NOMO-1 (cell line): ENCODE measurements at regions not wholly inside any gene's neighbourhood (a gene's known extent, or its start where the extent isn't known, plus 50 kb on each side); places are given as distances from the start of the nearest gene placed in this dataset.

Source experiments
- DNase-seq, 2 experiments: peaks; one replicate each; lab custom pipeline; 2025; ENCODE audit not compliant: unreplicated experiment in 2 of 2; lab: John Stamatoyannopoulos, UW

DNA sequence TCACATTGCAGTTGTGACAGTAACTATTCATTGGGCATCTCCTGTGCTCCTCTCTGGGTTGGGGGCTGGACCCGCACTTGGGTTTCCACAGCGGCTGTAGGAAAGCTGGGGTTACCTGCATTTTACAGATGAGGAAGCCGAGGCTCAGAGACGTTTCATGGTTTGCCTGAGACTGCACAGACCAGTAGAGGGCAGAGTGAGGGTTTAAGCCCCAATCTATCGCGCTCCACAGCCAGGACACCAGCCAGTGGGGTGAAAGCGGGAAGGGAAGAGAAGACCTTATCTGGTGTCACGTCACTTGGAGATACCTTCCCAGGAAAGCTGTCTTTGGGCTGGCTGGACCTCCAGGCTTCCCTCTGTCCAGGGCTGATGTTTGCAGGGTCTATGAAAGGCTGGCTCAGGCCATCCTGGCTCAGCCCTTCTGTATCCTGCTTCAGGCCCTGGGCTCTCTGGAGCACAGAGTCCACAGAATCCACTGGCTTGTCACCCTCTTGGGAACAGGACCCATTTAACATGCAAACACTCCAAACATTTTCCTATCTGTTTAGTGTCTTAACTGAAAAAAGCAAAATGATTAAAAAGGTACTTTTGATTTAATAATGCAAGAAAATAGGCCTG, 167.7 kb downstream of the EMX2 start:
- no peak for DNase-seq

GRCh38 chr10:117716889-117717288, 174.3 kb downstream of the EMX2 start:
- no peak for DNase-seq

GRCh38 chr10:117718986-117719920, 176.7 kb downstream of the EMX2 start:
- DNase-seq: no peak

GRCh38 chr10:117720931-117721835, 178.6 kb downstream of the EMX2 start:
- no peak for DNase-seq

GRCh38 chr10:117721873-117722272, 179.3 kb downstream of the EMX2 start:
- no peak for DNase-seq

DNA sequence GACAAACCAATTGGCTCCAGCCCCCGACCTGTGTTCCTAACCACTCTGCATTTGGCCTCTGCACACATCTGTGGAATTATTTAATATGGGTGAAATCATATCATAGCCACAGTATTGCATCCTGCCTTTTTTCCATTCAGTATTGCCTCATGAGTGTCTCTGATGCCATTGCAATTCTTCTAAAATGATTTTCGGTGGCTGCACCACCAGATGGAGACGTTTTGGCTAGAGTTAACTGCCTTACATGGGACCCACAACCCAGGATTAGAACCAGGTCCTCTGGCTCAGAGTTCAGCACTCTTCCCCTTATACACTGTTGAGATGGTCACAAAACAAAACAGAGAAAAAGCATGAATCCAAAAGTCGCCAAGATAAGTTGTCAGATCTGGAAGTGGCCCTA, 180.8 kb downstream of the EMX2 start:
- DNase-seq: no peak

DNA sequence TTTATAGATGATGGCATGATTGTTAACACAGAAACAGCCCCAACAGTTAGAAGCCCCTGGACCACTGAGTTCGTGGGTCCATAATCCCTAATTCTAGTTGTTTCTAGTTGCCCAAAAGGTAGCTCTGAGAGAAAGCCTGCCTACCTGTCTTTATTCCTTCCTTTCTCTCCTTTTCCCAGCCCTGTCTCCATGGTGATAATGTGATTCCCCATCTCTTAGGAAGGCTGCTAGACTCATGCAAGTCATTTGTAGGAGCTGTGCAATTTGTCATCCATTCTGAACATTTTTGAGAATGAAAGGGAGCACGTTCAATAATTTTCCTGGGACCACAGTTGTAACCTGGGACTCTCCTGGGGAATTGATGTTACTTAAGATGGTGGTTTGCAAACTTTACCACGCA, 183.4 kb downstream of the EMX2 start:
- no peak for DNase-seq

GRCh38 chr10:117726596-117727295, 184.2 kb downstream of the EMX2 start:
- DNase-seq: no peak

- no peak for DNase-seq
These were observed 184.9 kb downstream of the EMX2 start for GRCh38 chr10:117727421-117727820.

DNA sequence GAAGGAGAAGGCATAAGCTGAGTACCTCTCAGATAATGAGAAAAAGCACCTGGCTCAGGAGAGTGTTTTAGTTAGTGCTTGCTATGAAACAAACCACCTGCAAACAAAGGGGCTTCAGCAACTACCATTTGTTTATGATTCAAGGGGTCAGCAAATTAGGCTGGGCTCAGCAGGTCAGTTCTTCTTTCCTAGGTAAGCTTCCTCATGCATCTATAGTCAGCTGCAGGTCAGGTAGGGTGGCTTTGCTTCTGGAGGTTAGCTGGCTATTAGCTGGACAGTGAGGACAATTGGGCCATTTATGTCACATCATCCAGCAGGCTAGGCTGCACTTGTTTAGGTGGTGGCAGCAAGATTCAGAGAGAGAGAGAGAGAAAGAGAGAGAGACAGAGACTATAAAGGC, 185.5 kb downstream of the EMX2 start:
- DNase-seq: no peak

DNA sequence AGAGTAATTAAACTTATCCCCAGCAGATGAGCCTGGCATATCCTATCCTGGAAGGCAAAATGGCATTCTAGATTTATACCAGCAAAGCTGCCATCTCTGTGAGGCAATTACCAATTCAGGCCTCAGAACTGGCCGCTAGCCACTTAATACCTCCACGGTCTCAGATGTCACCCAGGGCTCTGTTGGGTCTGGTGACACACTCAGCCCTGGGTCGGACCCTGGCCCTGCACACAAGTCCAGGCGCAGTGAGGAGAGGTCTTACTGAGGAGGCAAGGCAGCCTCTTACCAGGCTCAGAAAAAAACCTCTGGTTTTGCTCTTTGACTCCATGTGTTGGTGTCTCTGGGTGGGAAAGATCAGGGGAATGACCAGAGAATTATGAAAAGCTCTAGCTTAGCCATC, 186.6 kb downstream of the EMX2 start:
- no peak for DNase-seq

- DNase-seq: no peak
These were observed 188.7 kb downstream of the EMX2 start for GRCh38 chr10:117731121-117731791.

DNA sequence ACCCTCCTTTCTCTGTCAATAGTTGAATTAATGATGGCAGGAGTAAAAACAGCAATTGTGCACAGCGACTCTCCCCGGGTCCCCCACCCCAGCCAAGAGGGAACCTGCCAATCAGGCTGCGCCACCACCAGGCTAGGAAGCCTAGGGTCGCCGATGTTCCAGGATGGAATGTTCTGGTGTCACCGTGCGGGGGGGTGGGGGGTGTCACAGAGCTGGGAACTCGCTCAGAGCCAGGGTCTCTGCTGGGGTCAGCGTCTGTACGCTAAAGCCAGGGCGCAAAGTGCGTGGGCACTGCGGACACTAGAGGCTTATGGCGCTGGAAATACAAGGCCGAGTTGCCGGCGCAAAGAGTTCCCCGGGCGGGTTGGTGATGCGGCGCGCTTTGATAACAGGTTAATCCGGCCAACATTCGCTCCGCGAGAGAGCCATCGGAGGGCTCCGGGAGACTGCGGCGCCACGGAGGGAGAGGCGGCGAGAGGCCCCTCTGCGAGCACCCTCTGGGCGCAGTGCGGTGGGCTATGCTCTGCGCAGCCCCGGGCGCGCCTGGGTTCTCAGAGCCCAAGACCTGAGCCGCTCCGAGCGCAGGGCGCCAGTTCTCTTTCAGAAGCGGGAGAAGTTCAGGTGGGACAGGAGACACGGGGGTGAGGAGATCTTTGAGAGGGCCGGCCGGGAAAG, 192.3 kb downstream of the EMX2 start:
- DNase-seq: no peak

DNA sequence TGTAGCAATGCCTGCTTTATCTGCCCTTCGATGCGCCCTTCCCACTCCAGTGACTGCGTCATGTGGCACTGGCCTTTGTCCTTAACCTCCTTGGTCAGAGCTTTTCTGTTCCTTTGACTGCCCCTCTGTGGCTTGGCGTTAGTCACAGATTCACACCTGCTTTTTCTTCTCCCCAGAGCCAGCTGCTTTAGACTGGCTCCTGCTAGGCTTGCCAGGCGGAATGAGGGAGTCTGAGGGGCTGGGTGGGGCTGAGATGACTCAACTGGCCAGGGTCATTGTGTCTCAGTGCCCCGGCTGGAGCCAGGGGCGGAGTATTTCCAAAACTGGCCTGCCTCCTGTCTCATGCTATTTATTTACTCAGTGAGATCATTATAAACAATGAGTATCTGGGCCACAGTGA, 194.1 kb downstream of the EMX2 start:
- DNase-seq: no peak

DNA sequence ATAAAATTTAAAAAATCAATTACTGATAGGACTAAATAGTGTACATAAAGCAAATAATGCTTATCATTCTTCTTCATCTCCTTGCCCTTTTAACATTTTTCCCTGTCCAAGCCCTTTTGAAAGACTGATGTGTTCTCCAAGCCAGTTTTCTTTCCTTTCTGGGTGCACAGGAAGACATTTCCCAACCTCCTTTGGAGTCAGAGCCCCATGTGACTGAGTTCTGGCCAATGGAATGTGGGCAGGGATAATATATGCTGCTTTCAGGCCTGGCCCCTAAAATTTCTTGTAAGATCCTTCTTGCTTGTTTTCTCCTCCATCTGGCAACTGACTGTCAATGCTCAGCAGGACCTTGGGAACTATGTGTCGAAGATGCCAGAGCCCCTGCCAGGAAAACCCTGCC, 197.5 kb downstream of the EMX2 start:
- no peak for DNase-seq

GRCh38 chr10:117740691-117741222, 198.2 kb downstream of the EMX2 start:
- no peak for DNase-seq

- no peak for DNase-seq
These were observed 199.0 kb downstream of the EMX2 start for GRCh38 chr10:117741524-117741923.

GRCh38 chr10:117743509-117743908, 201.0 kb downstream of the EMX2 start:
- no peak for DNase-seq

- DNase-seq: no peak
These were observed 202.8 kb downstream of the EMX2 start for GRCh38 chr10:117745301-117745700.
